ENCODE measurements at regions not wholly inside any gene's neighbourhood (a gene's known extent, or its start where the extent isn't known, plus 50 kb on each side); places are given as distances from the start of the nearest gene placed in this dataset.
"Not testable (repeated sequence)": the region's sequence is repeated elsewhere in the genome, so short reads cannot be mapped to it uniquely, and the experiment has no call there.

DNA sequence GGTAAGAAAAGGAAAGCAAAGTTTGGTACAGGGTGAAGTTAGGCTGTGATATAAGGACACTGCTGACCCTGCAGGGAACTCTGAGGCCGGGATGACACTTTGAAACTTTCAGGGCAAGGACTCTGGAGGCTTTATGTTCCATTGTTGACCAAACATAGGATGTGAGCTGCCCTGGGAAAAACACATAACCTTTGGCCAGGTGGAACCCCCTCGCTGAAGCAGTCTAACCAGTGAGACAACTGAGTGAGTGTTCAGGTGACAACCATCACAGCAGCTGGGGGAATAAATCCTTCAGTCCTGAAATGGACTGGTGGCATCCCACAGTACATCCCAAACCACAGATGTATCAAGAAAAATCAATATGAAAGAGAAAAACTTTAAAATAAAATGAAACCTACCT lies 280.9 kb upstream of the CDH2 start:
- H3K4me3 ChIP-seq (ENCODE audit: low read depth, low read length) = no peak overlapping the region
- TF ChIP-seq, protein P1, sequence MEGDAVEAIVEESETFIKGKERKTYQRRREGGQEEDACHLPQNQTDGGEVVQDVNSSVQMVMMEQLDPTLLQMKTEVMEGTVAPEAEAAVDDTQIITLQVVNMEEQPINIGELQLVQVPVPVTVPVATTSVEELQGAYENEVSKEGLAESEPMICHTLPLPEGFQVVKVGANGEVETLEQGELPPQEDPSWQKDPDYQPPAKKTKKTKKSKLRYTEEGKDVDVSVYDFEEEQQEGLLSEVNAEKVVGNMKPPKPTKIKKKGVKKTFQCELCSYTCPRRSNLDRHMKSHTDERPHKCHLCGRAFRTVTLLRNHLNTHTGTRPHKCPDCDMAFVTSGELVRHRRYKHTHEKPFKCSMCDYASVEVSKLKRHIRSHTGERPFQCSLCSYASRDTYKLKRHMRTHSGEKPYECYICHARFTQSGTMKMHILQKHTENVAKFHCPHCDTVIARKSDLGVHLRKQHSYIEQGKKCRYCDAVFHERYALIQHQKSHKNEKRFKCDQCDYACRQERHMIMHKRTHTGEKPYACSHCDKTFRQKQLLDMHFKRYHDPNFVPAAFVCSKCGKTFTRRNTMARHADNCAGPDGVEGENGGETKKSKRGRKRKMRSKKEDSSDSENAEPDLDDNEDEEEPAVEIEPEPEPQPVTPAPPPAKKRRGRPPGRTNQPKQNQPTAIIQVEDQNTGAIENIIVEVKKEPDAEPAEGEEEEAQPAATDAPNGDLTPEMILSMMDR (IDR thresholded peaks at IDR 0.05; ENCODE audit: borderline replicate concordance, insufficient read depth, low read depth, low read length) = no peak

- H3K4me3 ChIP-seq (ENCODE audit: low read depth, low read length) = no peak overlapping the region
- TF ChIP-seq, protein P1 (IDR thresholded peaks at IDR 0.05; ENCODE audit: borderline replicate concordance, insufficient read depth, low read depth, low read length) = no peak
These were observed 279.0 kb upstream of the CDH2 start for GRCh38 chr18:28455971-28456370.

DNA sequence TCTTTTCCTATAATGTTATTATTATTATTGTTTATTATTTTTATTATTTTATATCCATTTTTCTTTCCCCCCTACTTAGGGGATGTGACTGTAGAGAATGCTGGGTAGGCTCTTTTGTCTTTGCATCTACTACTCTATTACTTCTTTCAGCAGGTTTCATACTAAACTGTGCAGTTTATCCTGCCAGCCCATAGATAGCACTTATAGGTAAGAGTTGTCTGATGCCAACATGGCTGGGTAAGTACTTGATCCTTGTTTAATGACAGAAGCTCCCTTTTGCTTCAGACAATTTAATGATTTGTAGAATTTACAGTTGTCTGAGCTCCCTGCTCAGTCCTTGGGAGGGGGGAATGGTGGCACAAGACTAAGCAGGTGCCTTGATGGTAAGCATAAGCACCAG lies 262.9 kb upstream of the CDH2 start:
- no peak overlapping the region for H3K4me3 ChIP-seq (ENCODE audit: low read depth, low read length)
- TF ChIP-seq, protein P1 (IDR thresholded peaks at IDR 0.05; ENCODE audit: borderline replicate concordance, insufficient read depth, low read depth, low read length) = no peak

- H3K4me3 ChIP-seq (ENCODE audit: low read depth, low read length) = no peak overlapping the region
- TF ChIP-seq, protein P1 (IDR thresholded peaks at IDR 0.05; ENCODE audit: borderline replicate concordance, insufficient read depth, low read depth, low read length) = no peak
These were observed 261.5 kb upstream of the CDH2 start for GRCh38 chr18:28438381-28438780.

- no peak overlapping the region for H3K4me3 ChIP-seq (ENCODE audit: low read depth, low read length)
These were observed 255.4 kb upstream of the CDH2 start for GRCh38 chr18:28432339-28432738.

GRCh38 chr18:28425886-28426285 lies 249.0 kb upstream of the CDH2 start:
- no peak overlapping the region for H3K4me3 ChIP-seq (ENCODE audit: low read depth, low read length)
- TF ChIP-seq, protein P1 (IDR thresholded peaks at IDR 0.05; ENCODE audit: borderline replicate concordance, insufficient read depth, low read depth, low read length) = no peak

More at GRCh38 chr18:28432339-28432738, 255.4 kb upstream of the CDH2 start:
- TF ChIP-seq, protein P1 (IDR thresholded peaks at IDR 0.05; ENCODE audit: borderline replicate concordance, insufficient read depth, low read depth, low read length) = no peak

DNA sequence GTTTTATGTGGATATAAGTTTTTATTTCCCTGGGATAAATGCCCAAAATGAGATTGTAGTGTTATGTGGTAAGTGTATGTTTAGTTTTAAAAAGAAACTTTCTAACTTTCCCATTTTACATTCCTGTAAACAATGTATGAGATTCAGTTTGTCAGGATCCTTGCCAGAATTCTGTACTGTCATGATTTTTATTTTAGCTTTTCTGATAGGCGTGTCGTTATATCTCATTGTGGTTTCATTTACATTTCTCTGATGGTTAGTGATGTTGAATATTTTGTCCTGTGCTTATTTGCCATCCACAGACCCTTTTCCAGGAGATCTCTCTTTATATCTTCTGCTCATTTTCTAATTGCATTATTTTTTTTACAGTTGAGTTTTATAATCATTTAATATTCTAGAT lies 245.6 kb upstream of the CDH2 start:
- TF ChIP-seq, protein P1 (IDR thresholded peaks at IDR 0.05; ENCODE audit: borderline replicate concordance, insufficient read depth, low read depth, low read length) = no peak

DNA sequence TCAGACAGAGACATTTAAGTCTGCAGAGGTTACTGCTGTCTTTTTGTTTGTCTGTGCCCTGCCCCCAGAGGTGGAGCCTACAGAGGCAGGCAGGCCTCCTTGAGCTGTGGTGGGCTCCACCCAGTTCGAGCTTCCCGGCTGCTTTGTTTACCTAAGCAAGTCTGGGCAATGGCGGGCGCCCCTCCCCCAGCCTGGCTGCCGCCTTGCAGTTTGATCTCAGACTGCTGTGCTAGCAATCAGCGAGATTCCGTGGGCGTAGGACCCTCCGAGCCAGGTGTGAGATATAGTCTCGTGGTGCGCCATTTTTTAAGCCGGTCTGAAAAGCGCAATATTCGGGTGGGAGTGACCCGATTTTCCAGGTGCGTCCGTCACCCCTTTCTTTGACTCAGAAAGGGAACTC lies 245.0 kb upstream of the CDH2 start:
- H3K4me3 ChIP-seq (ENCODE audit: low read depth, low read length) = not testable (repeated sequence)

More for the DNA sequence above, 245.6 kb upstream of the CDH2 start:
- no peak overlapping the region for H3K4me3 ChIP-seq (ENCODE audit: low read depth, low read length)

All from GM12875 (cell line).